ENCODE measurements at regions not wholly inside any gene's neighbourhood (a gene's known extent, or its start where the extent isn't known, plus 50 kb on each side); places are given as distances from the start of the nearest gene placed in this dataset.
A peak's percentile ranks its signal among the peaks of the same experiment; 100 is the strongest.
"Not testable (repeated sequence)": the region's sequence is repeated elsewhere in the genome, so short reads cannot be mapped to it uniquely, and the experiment has no call there.

- DNase-seq = peak in 1 of 2 donors; percentile 0
- not testable (repeated sequence) for H3K36me3 ChIP-seq (ENCODE audit: control insufficient read depth in 3 of 3, insufficient read depth in 2 of 3, low read depth in 1 of 3, low read length in 3 of 3); H3K27ac ChIP-seq (ENCODE audit: low read depth in 1 of 3, low read length in 2 of 3); H3K27me3 ChIP-seq (ENCODE audit: control insufficient read depth in 3 of 3, insufficient read depth in 3 of 3, low read length in 3 of 3); H3K9me3 ChIP-seq (ENCODE audit: control insufficient read depth in 2 of 2, insufficient read depth in 1 of 2, low read depth in 1 of 2, low read length in 1 of 2); H3K4me3 ChIP-seq (ENCODE audit: low read depth in 1 of 3, low read length in 3 of 3); H3K4me1 ChIP-seq (ENCODE audit: control insufficient read depth in 3 of 3, insufficient read depth in 2 of 3, low read depth in 1 of 3, low read length in 2 of 3)
- peak; percentile 99 for FAIRE-seq
- 6 to 20% methylated on average over 4 of the region's 4 CpGs; no CpG with 5 or more reads in 1 of the 3 donors for WGBS, 3 donors
Observed at GRCh38 chrY:11461406-11461805, 1239.6 kb upstream of the USP9Y start.

GRCh38 chrY:11466778-11467177 is 1234.3 kb upstream of the USP9Y start:
- 8 to 11% methylated on average over 4 to 5 of the region's 5 CpGs; no CpG with 5 or more reads in 1 of the 3 donors for WGBS, 3 donors
- not testable (repeated sequence) for FAIRE-seq; H3K27ac ChIP-seq (ENCODE audit: low read depth in 1 of 3, low read length in 2 of 3)

More at GRCh38 chrY:11466778-11467177, 1234.3 kb upstream of the USP9Y start:
- H3K4me1 ChIP-seq (ENCODE audit: control insufficient read depth in 3 of 3, insufficient read depth in 2 of 3, low read depth in 1 of 3, low read length in 2 of 3); H3K27me3 ChIP-seq (ENCODE audit: control insufficient read depth in 3 of 3, insufficient read depth in 3 of 3, low read length in 3 of 3); H3K9me3 ChIP-seq (ENCODE audit: control insufficient read depth in 2 of 2, insufficient read depth in 1 of 2, low read depth in 1 of 2, low read length in 1 of 2); DNase-seq; H3K4me3 ChIP-seq (ENCODE audit: low read depth in 1 of 3, low read length in 3 of 3); H3K36me3 ChIP-seq (ENCODE audit: control insufficient read depth in 3 of 3, insufficient read depth in 2 of 3, low read depth in 1 of 3, low read length in 3 of 3): not testable (repeated sequence)
